Parathyroid adenoma (tissue), 2 donors: ENCODE measurements at regions not wholly inside any gene's neighbourhood (a gene's known extent, or its start where the extent isn't known, plus 50 kb on each side); places are given as distances from the start of the nearest gene placed in this dataset.
"Not testable (repeated sequence)": the region's sequence is repeated elsewhere in the genome, so short reads cannot be mapped to it uniquely, and the experiment has no call there.

Experiments used
- H2AFZ ChIP-seq: fragments of 300-600 bp; sonication (generic); one replicate; pipeline ENCODE4 v1.7.0; 2017; ENCODE audit warnings: antibody characterized with exemption, mild to moderate bottlenecking
- H3K27ac ChIP-seq: fragments of 300-600 bp; sonication (generic); one replicate; pipeline ENCODE4 v1.7.0; 2017
- H3K27me3 ChIP-seq: fragments of 300-600 bp; sonication (generic); one replicate; pipeline ENCODE4 v1.7.0; 2017; ENCODE audit warnings: low read length; ENCODE audit not compliant: control insufficient read depth, insufficient read depth
- H3K36me3 ChIP-seq: fragments of 300-600 bp; sonication (generic); one replicate; pipeline ENCODE4 v1.7.0; 2017; ENCODE audit warnings: low read length; ENCODE audit not compliant: control insufficient read depth, insufficient read depth
- H3K4me1 ChIP-seq: fragments of 300-600 bp; sonication (generic); one replicate; pipeline ENCODE4 v1.7.0; 2017; ENCODE audit warnings: control low read depth
- H3K4me2 ChIP-seq: fragments of 300-600 bp; sonication (generic); one replicate; pipeline ENCODE4 v1.7.0; 2017; ENCODE audit warnings: low read length
- H3K4me3 ChIP-seq: fragments of 300-600 bp; sonication (generic); one replicate; pipeline ENCODE4 v1.7.0; 2017; ENCODE audit warnings: low read depth, low read length
- H3K79me2 ChIP-seq: fragments of 300-600 bp; sonication (generic); one replicate; pipeline ENCODE4 v1.7.0; 2017; ENCODE audit warnings: control low read depth
- H3K9ac ChIP-seq: fragments of 300-600 bp; sonication (generic); one replicate; pipeline ENCODE4 v1.7.0; 2017; ENCODE audit warnings: mild to moderate bottlenecking
- H3K9me3 ChIP-seq: fragments of 300-600 bp; sonication (generic); one replicate; pipeline ENCODE4 v1.7.0; 2017; ENCODE audit warnings: low read length; ENCODE audit not compliant: control insufficient read depth
- TF ChIP-seq, protein P1 (sequence below): fragments of 300-600 bp; sonication (generic); IDR thresholded peaks from one replicate; pipeline ENCODE4 v1.7.0; 2017; ENCODE audit warnings: antibody characterized with exemption, mild to moderate bottlenecking
- donor health status: primary hyperparathyroidism.

DNA sequence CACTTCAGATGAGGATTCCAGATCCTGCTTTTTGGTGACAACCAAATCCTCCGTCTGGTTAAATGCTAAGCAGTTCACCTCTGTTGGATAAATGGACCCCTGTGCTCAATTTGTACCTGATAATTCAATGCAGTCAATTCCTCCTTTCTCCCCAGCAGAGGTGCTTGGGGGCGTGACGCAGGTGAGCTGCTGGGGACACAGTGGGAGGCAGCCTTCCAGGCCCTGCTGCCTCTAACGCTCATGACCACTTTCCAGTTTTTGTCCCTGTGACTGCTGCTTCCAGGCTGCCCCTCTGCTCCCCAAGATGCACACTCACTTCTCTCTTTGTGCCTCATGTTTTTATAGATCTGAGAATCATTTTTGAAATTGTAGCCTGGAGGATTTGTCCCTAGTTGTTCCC is 78.5 kb downstream of the TTLL2 start:
- Histone ChIP-seq H3K79me2 (no peaks in the 10 kb centered on the region), H3K9ac (no peak overlapping the region), H3K27me3 (no peaks in the 10 kb centered on the region), H3K27ac (no peak overlapping the region), H3K9me3 (no peaks in the 10 kb centered on the region), H3K4me2 (no peak overlapping the region), H2AFZ (no peak overlapping the region), H3K36me3 (no peaks in the 10 kb centered on the region), H3K4me1 (no peaks in the 10 kb centered on the region), H3K4me3 (no peak overlapping the region)
- TF ChIP-seq, protein P1, sequence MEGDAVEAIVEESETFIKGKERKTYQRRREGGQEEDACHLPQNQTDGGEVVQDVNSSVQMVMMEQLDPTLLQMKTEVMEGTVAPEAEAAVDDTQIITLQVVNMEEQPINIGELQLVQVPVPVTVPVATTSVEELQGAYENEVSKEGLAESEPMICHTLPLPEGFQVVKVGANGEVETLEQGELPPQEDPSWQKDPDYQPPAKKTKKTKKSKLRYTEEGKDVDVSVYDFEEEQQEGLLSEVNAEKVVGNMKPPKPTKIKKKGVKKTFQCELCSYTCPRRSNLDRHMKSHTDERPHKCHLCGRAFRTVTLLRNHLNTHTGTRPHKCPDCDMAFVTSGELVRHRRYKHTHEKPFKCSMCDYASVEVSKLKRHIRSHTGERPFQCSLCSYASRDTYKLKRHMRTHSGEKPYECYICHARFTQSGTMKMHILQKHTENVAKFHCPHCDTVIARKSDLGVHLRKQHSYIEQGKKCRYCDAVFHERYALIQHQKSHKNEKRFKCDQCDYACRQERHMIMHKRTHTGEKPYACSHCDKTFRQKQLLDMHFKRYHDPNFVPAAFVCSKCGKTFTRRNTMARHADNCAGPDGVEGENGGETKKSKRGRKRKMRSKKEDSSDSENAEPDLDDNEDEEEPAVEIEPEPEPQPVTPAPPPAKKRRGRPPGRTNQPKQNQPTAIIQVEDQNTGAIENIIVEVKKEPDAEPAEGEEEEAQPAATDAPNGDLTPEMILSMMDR, result no peak

DNA sequence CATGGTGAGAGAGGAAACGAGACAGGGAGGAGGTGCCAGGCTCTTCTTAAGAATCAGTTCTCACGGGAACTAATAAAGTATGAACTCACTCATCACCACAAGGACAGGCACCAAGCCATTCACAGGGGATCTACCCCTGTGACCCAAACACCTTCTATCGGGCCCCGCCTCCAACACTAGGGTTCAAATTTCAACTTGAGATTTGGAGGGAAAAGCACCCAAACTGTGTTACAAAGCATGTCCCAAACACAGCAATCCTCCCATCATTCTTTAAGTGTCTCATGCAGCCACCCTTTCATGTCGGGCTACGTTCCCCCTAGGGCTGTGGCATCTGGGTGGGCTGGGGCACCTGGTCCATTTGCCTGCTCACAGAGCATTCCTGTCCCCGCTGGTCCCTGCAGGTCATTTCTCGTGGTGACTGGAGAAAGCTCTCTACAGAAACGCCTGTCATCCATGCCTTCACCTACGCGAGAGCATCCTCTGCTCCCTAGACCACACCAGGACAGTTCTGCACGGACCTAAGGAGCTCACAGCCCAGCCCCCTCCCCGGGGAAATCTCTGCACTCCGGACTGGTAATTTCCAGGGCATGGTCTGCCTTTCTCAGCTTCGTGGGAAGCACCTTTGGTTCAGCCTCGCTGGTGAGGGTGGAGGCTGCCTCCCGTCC is 79.6 kb downstream of the TTLL2 start:
- H3K4me3 ChIP-seq, result no peak overlapping the region
- H3K4me2 ChIP-seq, result no peak overlapping the region
- H2AFZ ChIP-seq, result no peak overlapping the region
- no peaks in the 10 kb centered on the region for H3K79me2 ChIP-seq
- H3K27me3 ChIP-seq, result no peaks in the 10 kb centered on the region
- no peak overlapping the region for H3K27ac ChIP-seq
- no peaks in the 10 kb centered on the region for H3K9me3 ChIP-seq
- H3K36me3 ChIP-seq, result no peaks in the 10 kb centered on the region
- TF ChIP-seq, protein P1, result no peak
- no peaks in the 10 kb centered on the region for H3K4me1 ChIP-seq
- no peak overlapping the region for H3K9ac ChIP-seq

DNA sequence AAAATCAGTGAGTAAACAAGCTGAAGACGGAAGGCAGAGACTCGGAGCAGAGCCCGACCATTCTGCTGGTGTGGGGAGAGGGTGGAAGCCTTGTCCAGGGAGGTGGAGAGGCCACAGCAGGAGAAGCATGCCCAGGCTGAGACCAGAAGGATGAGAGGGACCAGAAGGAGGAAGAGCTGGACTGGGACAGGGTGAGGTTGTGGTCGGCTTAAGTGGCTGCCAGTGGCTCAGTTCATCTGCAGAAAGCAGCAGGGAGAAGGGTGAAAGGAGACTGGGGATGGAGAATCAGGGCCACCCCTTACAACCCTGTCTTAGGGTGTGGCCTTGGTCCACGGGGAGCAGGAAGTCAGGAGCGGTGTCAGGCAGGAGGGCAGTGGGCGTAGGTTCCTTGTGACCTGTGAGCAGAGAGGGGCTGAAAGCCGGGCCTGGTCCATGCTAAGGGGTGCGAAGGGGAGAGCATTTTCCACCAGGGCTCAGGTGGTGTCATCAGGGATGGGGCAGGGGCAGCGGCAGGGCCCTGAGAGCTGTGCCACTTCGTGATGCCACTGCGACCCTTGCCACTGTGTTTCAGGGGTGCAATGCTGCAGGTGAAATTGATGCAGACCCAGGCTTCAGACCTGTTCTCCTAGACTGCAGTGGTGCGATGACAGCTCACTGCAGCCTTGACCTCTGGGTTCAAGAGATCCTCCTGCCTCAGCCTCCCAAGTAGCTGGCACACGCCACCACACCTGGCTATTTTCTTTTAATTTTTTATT is 81.1 kb downstream of the TTLL2 start:
- Histone ChIP-seq H2AFZ (no peak overlapping the region), H3K36me3 (no peaks in the 10 kb centered on the region), H3K79me2 (no peaks in the 10 kb centered on the region), H3K4me3 (no peak overlapping the region), H3K4me2 (no peak overlapping the region), H3K4me1 (no peaks in the 10 kb centered on the region), H3K9ac (no peak overlapping the region), H3K27me3 (no peaks in the 10 kb centered on the region), H3K9me3 (no peaks in the 10 kb centered on the region), H3K27ac (no peak overlapping the region)
- TF ChIP-seq, protein P1, result no peak

DNA sequence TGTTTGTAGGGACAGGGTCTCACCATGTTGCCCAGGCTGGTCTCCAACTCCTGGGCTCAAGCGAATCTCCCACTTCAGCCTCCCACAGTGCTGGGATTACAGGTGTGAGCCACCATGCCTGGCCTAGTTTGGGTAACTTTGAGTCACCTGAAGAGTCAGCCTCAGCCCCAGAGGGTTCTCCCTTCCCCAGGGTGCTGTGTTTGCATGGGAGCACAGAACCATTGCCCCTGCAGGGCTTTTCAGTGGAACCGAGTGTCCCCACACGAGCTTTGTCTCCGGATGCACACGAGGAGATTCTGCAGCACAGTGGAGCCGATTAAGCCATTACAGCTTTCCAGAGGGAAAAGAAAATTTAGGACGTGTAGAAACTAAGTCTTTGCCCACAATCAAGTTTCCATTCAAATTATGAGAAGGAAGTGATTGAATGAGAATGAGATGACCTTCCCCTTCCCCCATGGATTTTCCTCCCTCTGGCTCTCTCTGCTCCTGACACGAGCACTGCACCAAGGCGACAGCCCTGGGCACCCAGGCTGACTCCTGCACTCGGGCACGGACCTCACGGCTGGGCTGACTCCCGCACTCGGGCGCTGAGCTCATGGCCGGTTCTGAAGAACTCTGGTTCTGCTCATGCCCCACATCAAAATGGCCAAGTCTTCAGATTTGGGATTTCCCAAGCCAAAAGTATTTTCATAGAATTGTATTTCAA is 81.8 kb downstream of the TTLL2 start:
- H3K4me1 ChIP-seq, H3K36me3 ChIP-seq, H2AFZ ChIP-seq, H3K27ac ChIP-seq, H3K27me3 ChIP-seq, H3K4me3 ChIP-seq, H3K9me3 ChIP-seq, H3K79me2 ChIP-seq, H3K9ac ChIP-seq, H3K4me2 ChIP-seq: not testable (repeated sequence)

DNA sequence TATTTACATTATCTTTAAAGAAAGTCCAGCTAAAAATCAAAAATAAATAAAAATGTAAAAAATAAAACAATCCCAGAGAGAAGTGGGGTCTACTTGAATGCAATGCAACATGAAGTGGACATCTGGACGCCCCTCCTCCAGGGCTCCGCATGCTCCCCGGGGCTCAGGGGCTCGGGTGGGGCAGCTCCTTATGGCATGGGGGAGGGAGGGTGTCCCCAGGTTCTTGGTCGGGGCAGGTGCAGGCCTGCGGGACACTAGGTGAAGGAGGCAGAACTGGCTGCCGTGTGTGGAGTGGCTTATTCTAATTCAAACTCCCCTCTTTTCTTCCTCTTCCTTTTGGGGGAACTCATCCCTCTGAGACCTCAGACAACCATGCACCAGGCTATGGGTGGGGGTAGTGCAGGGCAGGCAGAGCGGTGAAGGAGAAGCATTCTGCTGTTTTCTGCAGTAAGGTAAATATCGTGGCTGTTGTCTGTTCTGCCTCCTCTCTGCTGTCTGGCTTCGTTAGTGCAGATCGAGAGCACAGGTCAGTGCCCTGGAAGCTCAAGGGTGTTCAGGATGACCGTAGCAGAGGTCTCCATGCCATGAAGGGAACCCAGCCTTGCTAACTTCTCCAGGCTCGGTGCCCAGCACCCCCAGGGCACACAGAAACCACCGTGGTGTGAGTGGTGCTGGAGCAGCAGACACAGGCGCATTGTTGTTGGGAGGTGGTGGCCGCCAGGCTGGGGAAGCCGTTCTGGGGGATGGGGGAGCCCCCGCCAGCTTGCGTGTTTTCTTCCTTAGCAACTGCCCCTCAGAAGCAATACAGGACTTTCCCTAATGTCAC is 82.6 kb downstream of the TTLL2 start:
- no peaks in the 10 kb centered on the region for H3K27me3 ChIP-seq
- H3K9me3 ChIP-seq, result no peaks in the 10 kb centered on the region
- no peak overlapping the region for H3K27ac ChIP-seq
- H2AFZ ChIP-seq, result no peak overlapping the region
- H3K4me1 ChIP-seq, result no peaks in the 10 kb centered on the region
- no peaks in the 10 kb centered on the region for H3K36me3 ChIP-seq
- H3K4me2 ChIP-seq, result no peak overlapping the region
- no peaks in the 10 kb centered on the region for H3K79me2 ChIP-seq
- no peak overlapping the region for H3K4me3 ChIP-seq
- H3K9ac ChIP-seq, result no peak overlapping the region
- TF ChIP-seq, protein P1, result no peak
